ENCODE measurements at regions not wholly inside any gene's neighbourhood (a gene's known extent, or its start where the extent isn't known, plus 50 kb on each side); places are given as distances from the start of the nearest gene placed in this dataset.
A peak's percentile ranks its signal among the peaks of the same experiment; 100 is the strongest.

DNA sequence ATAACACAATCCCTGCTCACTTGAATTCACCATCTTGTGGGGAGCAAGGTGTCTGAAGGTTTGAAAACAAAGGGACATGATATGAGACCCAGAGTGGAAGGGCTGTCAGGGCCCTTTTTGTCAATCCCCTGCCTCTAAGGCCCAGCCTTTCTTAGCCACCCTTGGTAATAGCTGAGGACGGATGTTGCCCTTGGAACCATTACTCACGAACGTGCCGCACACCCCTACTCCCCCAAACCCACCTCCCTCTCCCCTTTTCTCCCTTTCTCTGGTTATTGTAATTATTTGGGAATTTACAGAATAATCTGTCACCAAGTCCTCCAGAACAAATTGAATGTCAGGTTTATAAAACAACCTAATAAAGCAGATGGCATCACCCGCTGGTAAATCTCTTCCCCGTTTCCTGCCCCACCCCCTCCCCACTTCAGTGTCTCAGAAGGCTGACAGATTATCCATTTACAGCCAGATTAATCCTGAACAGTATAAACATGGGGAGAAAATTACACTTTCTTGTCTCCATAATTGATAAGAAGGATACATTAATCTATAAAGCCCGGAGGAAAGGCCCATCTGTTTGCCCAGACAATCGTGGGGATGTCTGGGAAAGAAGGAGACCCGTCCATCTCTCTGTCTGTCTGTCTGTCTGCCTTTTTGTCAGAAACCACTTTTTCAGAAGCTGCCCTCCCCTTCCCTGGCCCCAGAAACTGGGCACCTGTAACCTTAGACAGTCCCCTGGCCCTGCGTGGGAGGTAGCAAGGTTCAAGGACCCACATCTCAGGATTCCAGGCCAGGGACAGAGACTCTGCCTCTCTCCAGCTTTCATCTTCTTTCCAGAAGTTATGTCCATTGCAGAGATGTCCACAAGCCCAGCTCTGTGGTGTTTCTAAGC is 60.6 kb upstream of the CD34 start:
- no peak for DNase-seq

- DNase-seq: no peak
Measured at GRCh38 chr1:207970329-207971233, 59.7 kb upstream of the CD34 start.

GRCh38 chr1:207969528-207969927 is 58.6 kb upstream of the CD34 start:
- no peak for DNase-seq

DNA sequence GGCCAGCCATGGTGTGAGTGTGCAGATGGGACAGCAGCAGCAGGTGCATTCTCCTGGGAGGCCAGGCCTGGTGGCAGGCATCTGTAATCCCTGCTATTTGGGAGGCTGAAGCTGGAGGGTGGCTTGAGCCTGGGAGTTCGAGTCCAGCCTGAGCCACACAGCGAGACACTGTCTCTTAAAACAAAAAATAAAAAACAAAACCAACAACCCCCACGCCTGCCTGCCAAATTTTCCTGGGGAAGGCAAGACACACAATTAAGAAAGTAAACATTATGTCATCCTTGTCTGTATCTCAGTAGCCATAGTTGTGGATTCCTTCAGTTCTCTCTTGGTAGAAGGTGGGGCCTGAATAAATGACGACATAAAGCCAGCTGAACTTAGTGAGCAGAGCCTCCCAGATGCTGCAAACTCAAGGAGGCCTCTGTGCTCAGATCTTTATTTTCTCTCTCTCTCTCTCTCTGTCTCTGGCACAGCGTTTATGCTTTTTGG is 57.6 kb upstream of the CD34 start:
- no peak for DNase-seq

DNA sequence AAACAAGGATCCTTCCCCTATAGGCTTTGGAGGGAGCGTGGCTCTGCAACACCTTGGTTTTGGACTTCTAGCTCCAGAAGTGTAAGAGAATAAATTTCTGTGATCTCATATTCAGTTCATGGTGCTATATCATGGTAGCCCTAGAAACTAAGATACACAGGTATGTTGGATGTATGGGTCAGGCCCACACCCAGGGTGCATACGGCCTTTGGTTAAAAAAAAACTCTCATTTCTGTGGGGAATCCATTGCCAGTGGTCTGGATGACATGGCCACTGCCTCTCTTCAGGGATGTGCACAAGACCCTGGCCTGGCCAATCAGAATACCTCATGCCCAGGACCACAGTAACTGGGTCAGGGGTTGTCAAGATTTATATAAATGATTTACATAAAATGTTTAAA is 56.8 kb upstream of the CD34 start:
- no peak for DNase-seq

DNA sequence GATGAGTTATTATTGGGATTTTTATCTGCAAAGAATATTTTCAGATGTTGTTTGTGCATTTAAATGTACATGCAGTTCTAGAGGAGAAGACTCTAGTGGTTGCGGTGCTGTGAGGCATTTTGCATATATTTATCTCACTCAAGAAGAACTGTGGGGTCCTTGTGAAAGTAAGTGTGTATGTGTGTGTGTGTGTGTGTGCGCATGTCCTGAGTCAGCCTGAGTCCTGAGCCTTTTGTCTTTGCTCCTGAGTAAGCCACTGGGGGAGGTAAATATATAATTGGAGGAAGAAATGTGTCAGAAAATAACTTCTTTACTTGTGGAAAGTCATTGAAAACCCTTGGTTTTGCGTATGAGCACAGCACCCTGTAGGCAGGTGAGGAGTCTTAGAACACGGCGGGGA is 55.6 kb upstream of the CD34 start:
- DNase-seq: no peak

DNA sequence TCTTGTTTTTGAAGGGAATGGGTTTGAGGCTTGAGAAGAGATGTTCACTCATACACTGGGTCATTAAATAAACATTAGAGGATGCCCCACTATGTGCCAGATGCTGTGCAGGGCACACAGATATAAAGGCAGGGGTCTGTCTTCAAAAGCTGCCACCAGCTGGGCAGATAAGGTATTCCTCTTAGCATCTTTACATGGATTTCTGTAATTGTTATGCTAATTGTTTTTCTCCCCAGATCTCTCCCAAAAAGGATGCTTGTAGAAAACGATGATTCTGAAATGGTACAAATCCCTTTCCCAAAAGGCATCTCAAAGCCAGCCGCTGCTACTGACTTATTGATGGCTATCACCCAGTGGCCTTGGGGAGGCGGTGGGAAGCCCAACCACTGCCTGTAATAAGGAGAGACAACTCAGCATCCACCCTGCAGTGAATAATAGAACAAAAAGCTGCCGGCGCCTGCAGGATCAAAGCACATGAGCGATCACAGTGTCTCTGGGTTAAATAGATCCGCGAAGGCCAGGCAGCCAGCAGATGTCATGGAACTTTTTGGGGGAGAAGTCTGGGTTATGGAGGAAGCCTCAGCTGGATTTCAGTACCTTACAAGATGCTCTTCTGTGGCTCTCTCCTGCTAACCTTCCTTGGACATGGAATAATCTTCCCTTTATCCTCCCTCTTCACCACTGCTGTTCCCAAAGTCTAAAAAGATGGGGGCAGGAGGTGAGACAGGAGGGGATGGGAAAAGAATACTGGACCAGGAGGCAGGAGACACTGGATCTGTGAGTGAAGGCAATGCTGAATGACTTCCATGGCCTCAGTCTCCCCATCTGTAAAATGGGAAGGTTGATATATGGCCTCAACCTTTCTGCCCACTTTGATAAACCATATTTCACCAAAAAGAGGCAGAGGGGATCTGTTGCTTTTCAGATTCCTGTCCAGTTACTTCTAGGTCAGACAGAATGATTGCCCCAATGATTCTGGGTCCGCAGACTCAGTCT is 54.8 kb upstream of the CD34 start:
- DNase-seq: no peak

DNA sequence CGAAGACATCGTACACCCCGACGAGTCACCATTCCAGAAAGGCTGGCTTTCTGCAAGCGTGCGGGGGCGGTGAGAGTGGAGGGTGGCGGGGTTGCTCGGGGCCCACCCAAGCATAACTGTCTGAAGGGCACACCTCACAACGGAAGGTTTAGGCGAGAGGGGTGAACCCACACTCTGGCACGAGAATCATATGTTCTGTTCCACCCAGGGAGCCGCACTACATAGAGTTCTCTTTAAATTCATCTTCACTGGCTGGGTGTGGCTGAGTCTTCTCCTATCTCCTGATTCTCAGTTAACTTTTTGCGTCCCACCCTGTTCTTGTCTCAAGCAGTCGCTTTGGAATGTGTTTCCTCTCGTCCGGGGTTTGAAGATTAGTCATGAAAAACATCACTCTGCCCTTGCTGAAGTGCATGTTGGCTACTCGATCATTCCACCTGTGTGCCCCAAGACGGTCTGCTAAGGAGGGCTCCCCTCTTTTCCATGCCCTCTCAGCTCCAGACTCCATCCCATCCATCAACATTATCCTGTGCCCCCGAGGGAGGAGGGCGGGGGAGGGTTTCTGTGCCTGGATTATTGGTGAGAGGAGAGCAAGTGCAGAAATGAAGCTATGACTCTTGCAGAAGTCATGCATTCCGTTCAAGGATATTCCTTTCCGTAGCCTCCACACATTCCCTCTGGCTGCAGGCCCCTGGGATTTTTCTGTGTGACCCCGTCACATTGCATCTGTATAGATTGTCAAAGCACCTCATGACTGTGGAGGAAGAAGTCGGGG is 53.5 kb upstream of the CD34 start:
- DNase-seq: no peak

GRCh38 chr1:207963427-207964194 is 52.7 kb upstream of the CD34 start:
- peak; percentile 93 to 96 (median 96) for DNase-seq

GRCh38 chr1:207962716-207963426 is 51.9 kb upstream of the CD34 start:
- peak in 2 of 3 donors; percentile 33 to 34 for DNase-seq

Measured in suppressor macrophage treated with lipopolysaccharide for 1 hour (primary cell).